GM11168 (cell line): ENCODE measurements at regions not wholly inside any gene's neighbourhood (a gene's known extent, or its start where the extent isn't known, plus 50 kb on each side); places are given as distances from the start of the nearest gene placed in this dataset.

Experiments used
- in situ Hi-C: fragments of 300-500 bp; cut with MboI; formaldehyde crosslinking; loops from one replicate; pipeline ENCODE4 v1.12.0; 2022; ENCODE audit warnings: low sequenced_read_pairs; ENCODE audit not compliant: unreplicated experiment

GRCh38 chr3:102098130-102098885, 249.0 kb downstream of the NFKBIZ start:
- in situ Hi-C loops, result no loop called here

DNA sequence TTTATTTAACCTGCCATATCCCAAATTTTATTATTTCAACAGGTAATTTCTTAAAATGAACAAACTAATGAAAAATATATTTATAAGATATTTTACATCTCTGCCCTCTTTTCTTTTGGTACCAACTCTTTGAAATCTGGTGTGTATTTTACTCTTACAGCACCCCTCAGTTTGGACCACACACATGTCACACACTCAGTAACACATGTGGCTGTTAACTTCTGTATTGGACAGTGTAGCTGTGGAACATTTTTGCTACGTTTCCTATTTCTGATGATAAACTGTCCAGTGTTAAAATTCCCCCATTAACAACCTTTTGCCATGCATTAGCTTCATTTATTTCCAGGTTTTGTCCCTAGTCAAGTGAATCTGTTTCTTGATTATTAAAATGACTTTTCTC, 250.6 kb downstream of the NFKBIZ start:
- in situ Hi-C loops, result no loop called here

GRCh38 chr3:102102394-102102793, 253.1 kb downstream of the NFKBIZ start:
- in situ Hi-C loops, result no loop called here

GRCh38 chr3:102104033-102104432, 254.7 kb downstream of the NFKBIZ start:
- in situ Hi-C loops, result no loop called here

- in situ Hi-C loops, result no loop called here
Observed at GRCh38 chr3:102105193-102105592, 255.9 kb downstream of the NFKBIZ start.

DNA sequence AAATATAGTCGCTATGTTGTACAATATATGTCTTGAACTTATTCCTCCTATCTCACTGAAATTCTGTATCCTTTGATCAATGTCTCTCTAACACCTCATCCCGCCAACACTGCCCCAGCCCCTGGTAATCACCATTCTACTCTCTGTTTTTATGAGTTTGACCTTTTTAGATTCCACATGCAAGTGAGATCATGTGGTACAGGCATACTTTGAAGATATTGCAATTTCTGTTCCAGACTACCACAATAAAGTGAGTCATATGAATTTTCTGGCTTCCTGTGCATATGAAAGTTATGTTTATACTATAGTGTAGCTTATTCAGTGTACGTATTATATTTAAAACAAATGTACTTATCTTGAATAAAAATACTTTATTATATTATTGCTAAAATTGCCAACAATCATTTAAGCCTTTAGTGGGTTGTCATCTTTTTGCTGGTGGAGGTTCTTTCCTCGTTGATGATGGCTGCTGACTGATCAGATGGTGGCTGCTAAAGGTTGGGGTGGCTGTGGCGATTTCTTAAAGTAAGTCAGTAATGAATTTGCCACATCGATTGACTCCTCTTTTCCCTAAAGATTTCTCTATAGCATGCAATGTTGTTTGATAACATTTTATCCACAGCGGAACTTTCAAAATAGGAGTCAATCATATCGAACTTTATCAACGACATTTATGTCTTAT, 257.2 kb downstream of the NFKBIZ start:
- in situ Hi-C loops, result no loop called here

DNA sequence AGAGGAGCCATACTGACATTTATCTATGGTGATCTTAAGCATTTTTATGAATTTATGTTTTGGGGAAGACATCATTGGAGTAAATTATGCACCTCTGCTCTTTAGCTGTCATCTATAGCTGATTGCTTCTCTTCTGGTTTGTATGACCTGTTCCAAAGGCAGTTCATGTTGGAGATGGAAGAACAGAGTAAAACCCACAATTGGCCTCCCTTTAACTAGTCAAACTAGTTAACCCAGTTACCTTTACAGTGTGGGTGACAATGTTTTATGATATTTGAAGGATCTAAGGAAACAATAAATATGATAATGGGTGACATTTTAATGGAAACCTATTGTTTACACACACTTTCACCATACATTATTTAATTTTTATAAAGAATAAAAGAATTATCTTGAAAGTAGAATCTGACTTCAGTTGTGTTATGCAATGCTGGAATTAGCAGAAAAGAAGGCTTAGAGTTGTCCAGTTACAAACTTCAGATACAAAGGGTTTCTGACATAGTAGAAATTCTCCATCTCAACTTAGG, 263.5 kb downstream of the NFKBIZ start:
- in situ Hi-C loops, result no loop called here

DNA sequence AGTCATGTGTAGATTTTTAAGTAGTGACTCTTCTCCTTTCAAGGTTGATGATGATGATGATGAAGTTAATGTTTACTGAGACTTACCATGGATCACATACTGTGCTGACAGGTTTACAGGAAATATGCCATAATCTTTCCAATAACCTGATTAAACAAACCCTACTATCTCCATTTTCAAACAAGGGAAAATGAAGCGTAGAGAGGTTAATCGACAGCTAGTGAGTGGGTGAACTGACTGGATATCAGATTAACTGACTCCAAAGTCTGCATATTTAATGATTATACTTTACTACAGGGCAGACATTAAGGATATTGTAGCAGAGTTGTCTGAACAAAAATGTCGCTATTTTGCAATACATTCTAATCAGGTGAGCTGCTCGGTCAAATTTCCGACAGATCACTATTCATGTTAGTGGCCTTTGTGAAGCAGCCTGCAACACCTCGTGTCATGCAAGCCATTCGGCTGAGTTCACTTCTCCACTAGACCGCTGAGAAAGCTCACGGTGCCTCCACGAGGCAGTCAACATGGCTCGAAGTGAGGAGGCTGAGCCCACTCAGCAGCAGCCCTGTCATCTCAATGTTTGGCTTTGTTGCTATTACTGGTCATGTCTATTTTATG, 264.2 kb downstream of the NFKBIZ start:
- in situ Hi-C loops, result no loop called here

- in situ Hi-C loops, result no loop called here
Observed at GRCh38 chr3:102114264-102114979, 265.1 kb downstream of the NFKBIZ start.

DNA sequence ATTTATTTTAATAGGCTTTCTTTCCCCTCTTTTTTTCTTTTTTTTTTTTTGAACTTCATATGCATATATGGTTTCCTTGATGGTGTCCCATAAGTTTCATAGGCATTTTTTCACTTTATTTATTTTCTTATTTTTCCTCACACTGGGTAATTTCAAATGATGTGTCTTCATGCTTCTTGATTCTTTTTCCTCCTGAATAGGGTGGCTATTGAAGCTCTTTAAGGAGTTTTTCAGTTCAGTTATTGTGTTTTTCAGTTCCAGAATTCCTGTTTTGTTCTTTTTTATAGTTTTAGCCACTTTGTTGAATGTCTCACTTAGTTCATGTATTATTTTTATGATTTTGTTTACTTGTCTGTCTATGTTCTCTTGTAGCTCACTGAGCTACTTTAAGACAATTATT, 273.2 kb downstream of the NFKBIZ start:
- in situ Hi-C loops, result no loop called here

DNA sequence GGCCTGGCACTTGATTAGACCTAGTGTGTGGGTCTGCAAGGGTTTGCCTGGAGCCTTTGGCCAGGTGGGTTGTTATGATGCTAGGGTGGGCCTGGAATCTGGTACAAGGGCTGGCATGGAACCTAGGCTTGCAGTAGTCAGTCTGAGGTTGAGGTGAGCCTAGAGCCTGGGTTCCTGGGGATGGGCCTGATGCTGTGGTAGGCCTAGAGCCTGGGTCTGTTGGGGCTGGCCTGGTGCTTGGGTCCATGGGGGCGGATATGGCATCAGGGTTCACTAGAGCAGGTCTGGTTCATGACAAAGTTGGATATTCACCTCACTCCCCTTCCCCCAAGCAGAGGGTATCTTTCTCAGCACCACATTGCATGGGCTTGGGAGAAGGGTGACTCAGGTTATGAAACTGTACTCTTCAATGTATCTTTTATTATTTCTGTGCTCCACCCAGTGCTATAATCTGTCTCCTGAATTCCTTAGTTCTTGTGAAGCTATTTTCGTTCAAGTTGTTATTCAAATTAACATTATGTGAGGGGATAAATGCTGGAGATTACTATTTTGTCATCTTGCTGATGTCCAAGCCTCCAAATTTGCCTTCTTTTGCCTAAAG, 274.4 kb downstream of the NFKBIZ start:
- in situ Hi-C loops, result no loop called here

DNA sequence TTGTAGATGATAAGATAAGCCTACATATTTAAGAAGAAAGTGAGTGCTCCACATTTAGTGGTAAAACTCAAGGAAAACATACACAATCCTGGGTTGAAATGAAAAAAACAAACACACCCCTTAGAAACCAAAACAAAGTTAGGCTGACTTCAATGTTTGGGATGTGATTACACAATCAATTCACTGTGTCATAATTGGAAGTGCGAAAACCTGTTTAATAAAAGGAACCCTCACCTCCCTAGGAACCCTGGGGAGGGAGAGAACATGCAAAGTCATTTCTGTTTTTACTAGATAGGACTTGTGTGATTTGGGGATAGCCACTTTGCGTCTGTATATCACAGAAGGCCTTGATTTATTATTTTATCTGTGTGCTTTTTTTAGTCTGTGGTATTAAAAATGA, 275.0 kb downstream of the NFKBIZ start:
- in situ Hi-C loops, result no loop called here

DNA sequence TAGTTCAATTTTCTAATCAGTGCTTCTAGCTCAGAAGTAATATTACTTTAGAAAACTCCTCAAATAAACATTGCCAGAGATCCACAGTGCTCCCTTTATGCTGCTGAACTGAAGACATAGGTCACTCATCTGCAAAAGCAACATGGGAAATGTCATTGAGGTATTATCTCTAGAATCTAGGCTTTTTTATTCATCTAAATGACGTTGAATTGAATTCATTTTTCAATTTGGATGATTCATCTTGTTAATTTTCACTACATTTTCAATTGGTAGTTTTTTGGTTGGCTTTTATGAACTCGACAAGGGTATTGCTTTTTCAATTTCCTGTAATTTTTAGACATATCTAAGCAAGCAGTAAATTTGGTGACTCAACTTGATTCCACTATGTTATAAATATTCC, 275.4 kb downstream of the NFKBIZ start:
- in situ Hi-C loops, result no loop called here

GRCh38 chr3:102125197-102125993, 276.1 kb downstream of the NFKBIZ start:
- in situ Hi-C loops, result no loop called here

DNA sequence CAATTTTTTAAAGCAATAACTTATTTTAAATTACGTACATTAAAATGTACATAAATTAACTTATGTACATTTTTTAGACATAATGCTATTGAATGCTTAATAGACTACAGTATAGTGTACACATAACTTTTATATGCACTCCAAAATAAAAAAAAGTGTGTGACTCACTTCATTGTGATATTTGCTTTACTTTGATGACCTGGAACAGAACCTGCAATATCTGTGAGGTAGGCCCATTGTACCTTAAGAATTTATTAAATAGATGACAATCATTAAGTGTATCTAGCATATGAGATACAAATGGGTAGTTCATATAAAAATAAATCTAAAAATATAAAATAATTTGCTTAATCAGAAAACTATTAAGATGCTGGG, 276.7 kb downstream of the NFKBIZ start:
- in situ Hi-C loops, result no loop called here

GRCh38 chr3:102129760-102130608, 280.7 kb downstream of the NFKBIZ start:
- in situ Hi-C loops, result no loop called here

- in situ Hi-C loops, result no loop called here
Observed at GRCh38 chr3:102132370-102132769, 283.1 kb downstream of the NFKBIZ start.

- in situ Hi-C loops, result no loop called here
Observed at GRCh38 chr3:102133376-102133775, 284.1 kb downstream of the NFKBIZ start.

DNA sequence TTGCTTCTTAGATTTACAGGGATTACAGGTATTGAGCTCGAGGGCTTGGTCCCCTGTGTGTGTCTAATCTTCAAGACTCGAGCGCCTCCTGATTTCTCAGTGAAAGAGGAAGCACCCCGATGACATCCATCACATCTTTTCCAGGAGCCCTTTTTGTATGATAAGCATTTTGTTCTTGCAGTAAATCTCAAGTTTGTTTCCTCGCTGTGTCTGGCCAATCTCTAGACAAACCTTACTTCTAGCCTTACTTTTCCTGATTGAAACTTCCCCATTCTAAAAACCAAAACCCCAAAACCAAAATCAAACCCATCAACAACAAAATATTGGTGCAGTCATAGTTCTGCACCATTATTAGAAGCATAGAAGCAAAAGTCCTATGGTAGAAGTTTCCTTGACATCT, 286.0 kb downstream of the NFKBIZ start:
- in situ Hi-C loops, result no loop called here
